ENCODE measurements at regions not wholly inside any gene's neighbourhood (a gene's known extent, or its start where the extent isn't known, plus 50 kb on each side); places are given as distances from the start of the nearest gene placed in this dataset.

- TF ChIP-seq CTCF (IDR thresholded peaks at IDR 0.05; ENCODE audit: low read depth, low read length, poor library complexity, severe bottlenecking): no peak
- no peak for TF ChIP-seq EZH2phosphoT487 (IDR thresholded peaks at IDR 0.05; ENCODE audit: borderline replicate concordance, low read length)
Observed at GRCh38 chrX:26522501-26522900, 306.5 kb downstream of the MAGEB5 start.
